ENCODE measurements at regions not wholly inside any gene's neighbourhood (a gene's known extent, or its start where the extent isn't known, plus 50 kb on each side); places are given as distances from the start of the nearest gene placed in this dataset.

DNA sequence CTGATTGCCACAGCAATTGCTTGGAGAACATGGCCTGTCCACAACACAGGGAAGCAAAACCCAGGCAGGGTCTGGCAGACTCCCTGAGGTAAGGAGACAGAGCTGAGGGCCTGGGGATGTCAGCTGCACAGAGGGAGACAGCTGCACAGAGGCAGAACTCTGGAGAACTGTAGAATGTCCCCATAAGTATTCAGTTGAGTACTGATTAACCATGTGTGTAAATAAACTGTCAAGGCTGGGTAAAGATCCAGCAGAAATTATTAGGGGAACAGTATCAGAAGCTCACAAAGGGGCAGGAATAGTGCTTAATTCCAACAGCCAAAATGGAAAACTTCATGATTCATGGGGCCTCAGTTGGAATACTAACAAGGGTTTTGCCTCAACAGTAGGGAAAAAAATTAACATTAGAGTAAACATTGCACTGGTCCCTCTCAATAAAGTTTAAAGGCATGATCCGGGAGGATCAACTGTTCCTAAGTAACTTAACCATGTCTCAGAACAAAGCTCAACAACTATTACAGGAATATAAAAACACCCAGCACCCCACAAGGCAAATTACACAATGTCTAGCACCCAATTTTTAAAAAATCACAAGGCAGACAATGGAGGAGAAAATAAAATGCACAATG, 201.3 kb upstream of the RASSF8 start:
- no peak for TF ChIP-seq CTCF (IDR thresholded peaks at IDR 0.05)
- no peak for TF ChIP-seq POLR2A (IDR thresholded peaks at IDR 0.05)
- H3K27ac ChIP-seq = no peak overlapping the region

GRCh38 chr12:25759752-25760151, 198.7 kb upstream of the RASSF8 start:
- no peak for TF ChIP-seq CTCF (IDR thresholded peaks at IDR 0.05)
- no peak for TF ChIP-seq POLR2A (IDR thresholded peaks at IDR 0.05)
- no peaks in the 10 kb centered on the region for H3K36me3 ChIP-seq
- ATAC-seq (no peak), DNase-seq (no peak)
- WGBS, 4 donors = 58 to 70% (median 67%) methylated on average over 2 of the region's 2 CpGs
- no peak overlapping the region for H3K4me3 ChIP-seq
- H3K27ac ChIP-seq = no peak overlapping the region
- no peaks in the 10 kb centered on the region for H3K27me3 ChIP-seq
- H3K4me1 ChIP-seq = no peaks in the 10 kb centered on the region
- peaks cover 0 to 3% (median 0%) of the 10 kb centered on the region in 12 donors for H3K9me3 ChIP-seq
- intact Hi-C loops (cut with DNase I) = no loop called here

More for the DNA sequence above, 201.3 kb upstream of the RASSF8 start:
- H3K4me3 ChIP-seq = no peak overlapping the region
- H3K9me3 ChIP-seq = peaks cover 0 to 3% (median 0%) of the 10 kb centered on the region in 12 donors
- no peaks in the 10 kb centered on the region for H3K4me1 ChIP-seq
- no peaks in the 10 kb centered on the region for H3K36me3 ChIP-seq
- no peak for DNase-seq
- no peaks in the 10 kb centered on the region for H3K27me3 ChIP-seq
- WGBS, 4 donors = 82 to 90% (median 87%) methylated on average over 1 of the region's 1 CpG
- intact Hi-C loops (cut with DNase I) = no loop called here
- no peak for ATAC-seq

DNA sequence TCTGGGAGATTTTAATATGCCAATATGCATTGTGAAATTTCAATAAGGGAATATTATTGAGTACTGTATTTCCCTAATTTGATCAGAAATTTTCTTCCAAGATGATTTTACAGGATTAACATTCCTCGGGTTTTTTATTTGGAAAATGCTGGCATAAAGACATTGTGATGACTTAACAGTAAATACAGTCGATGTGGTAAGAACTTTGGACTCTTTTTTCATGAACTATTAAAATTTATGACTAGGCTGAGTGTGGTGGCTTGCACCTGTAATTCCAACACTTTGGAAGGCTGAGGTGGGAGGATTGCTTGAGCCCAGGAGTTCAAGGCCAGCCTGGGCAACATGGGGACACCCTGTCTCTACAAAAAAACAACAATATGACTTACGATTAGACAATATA, 197.1 kb upstream of the RASSF8 start:
- TF ChIP-seq POLR2A (IDR thresholded peaks at IDR 0.05) = no peak
- no peak for TF ChIP-seq CTCF (IDR thresholded peaks at IDR 0.05)
- intact Hi-C loops (cut with DNase I) = no loop called here
- WGBS, 4 donors = 76 to 87% (median 85%) methylated on average over 3 of the region's 3 CpGs
- no peak overlapping the region for H3K27ac ChIP-seq
- H3K4me1 ChIP-seq = no peaks in the 10 kb centered on the region
- H3K36me3 ChIP-seq = no peaks in the 10 kb centered on the region
- no peak overlapping the region for H3K4me3 ChIP-seq
- DNase-seq = no peak
- H3K27me3 ChIP-seq = no peaks in the 10 kb centered on the region
- no peak for ATAC-seq
- peaks cover 0 to 3% (median 0%) of the 10 kb centered on the region in 12 donors for H3K9me3 ChIP-seq

DNA sequence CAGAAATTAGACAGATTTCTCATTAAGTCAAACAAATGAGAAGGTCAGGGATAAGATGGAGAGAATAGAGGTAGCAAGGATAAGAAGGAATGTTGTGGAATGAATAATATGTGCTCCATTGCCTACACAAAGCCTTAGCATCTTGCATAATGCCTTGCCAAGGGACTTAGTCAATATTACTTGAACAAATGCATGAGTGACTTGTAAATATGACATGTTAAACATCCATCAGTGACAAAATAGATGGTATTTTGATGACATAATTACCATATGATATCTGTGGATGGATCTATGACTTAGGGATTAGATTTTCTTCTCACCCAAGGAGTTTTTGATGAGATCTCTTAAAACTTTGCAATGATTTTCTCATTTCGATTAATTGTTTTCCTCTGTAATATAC, 194.1 kb upstream of the RASSF8 start:
- Histone ChIP-seq H3K27me3 (no peaks in the 10 kb centered on the region), H3K4me1 (no peaks in the 10 kb centered on the region), H3K4me3 (no peak overlapping the region), H3K27ac (no peak overlapping the region), H3K36me3 (no peaks in the 10 kb centered on the region), H3K9me3 (no peaks in the 10 kb centered on the region)
- ATAC-seq = no peak
- DNase-seq = no peak
- WGBS, 4 donors = 89 to 96% (median 92%) methylated on average over 1 of the region's 1 CpG
- TF ChIP-seq CTCF (IDR thresholded peaks at IDR 0.05) (no peak), POLR2A (IDR thresholded peaks at IDR 0.05) (no peak)
- intact Hi-C loops (cut with DNase I) = no loop called here

All from heart left ventricle (tissue), 16 donors.